GM23338 (cell line): ENCODE measurements at regions not wholly inside any gene's neighbourhood (a gene's known extent, or its start where the extent isn't known, plus 50 kb on each side); places are given as distances from the start of the nearest gene placed in this dataset.

ENCODE experiments used
- ATAC-seq: fragments of 200-7000 bp; cut with Tn5 transposase; 3 replicates; pipeline ENCODE4 v1.9.1; 2020
- DNase-seq: peaks from one replicate; pipeline ENCODE4 v3.0.0-alpha.2; 2015; ENCODE audit warnings: low spot score
- H2AFZ ChIP-seq: fragments of 200-600 bp; sonication (generic); 2 replicates; pipeline ENCODE4 v1.8.0; 2016; ENCODE audit warnings: antibody characterized with exemption, mild to moderate bottlenecking, moderate library complexity
- H3F3A ChIP-seq: fragments of 200-600 bp; sonication (generic); replicated peaks from 2 replicates; pipeline ENCODE4 v1.8.0; 2017; ENCODE audit warnings: antibody characterized with exemption, mixed run types, low read depth
- H3K27ac ChIP-seq: fragments of 200-600 bp; sonication (generic); 2 replicates; pipeline ENCODE4 v1.6.1; 2016; ENCODE audit warnings: low read depth
- H3K27me3 ChIP-seq: fragments of 200-600 bp; sonication (generic); 2 replicates; pipeline ENCODE4 v1.8.0; 2016; ENCODE audit warnings: mild to moderate bottlenecking, mixed run types, moderate library complexity; ENCODE audit not compliant: insufficient read depth
- H3K36me3 ChIP-seq: fragments of 200-600 bp; sonication (generic); 2 replicates; pipeline ENCODE4 v1.8.0; 2016; ENCODE audit warnings: mild to moderate bottlenecking; ENCODE audit not compliant: insufficient read depth
- H3K4me1 ChIP-seq: fragments of 200-600 bp; sonication (generic); 2 replicates; pipeline ENCODE4 v1.8.0; 2016; ENCODE audit warnings: mild to moderate bottlenecking, moderate library complexity; ENCODE audit not compliant: insufficient read depth
- H3K4me2 ChIP-seq: fragments of 200-600 bp; sonication (generic); 2 replicates; pipeline ENCODE4 v1.7.1; 2017; ENCODE audit warnings: mixed run types
- H3K4me3 ChIP-seq: fragments of 200-600 bp; sonication (generic); 2 replicates; pipeline ENCODE4 v1.6.1; 2016; ENCODE audit warnings: mixed run types
- H3K79me2 ChIP-seq: fragments of 200-600 bp; sonication (generic); replicated peaks from 2 replicates; pipeline ENCODE4 v1.8.0; 2017; ENCODE audit warnings: mild to moderate bottlenecking; ENCODE audit not compliant: insufficient read depth
- H3K9me2 ChIP-seq: fragments of 200-600 bp; sonication (generic); 2 replicates; pipeline ENCODE4 v1.8.0; 2017; ENCODE audit not compliant: insufficient read depth
- H4K20me1 ChIP-seq: fragments of 200-600 bp; sonication (generic); replicated peaks from 2 replicates; pipeline ENCODE4 v1.8.0; 2017; ENCODE audit warnings: mild to moderate bottlenecking; ENCODE audit not compliant: insufficient read depth
- H3K27ac Mint-ChIP-seq: 2 replicates; pipeline ENCODE4 v1.8.0; 2020; ENCODE audit warnings: inconsistent platforms, mild to moderate bottlenecking, moderate library complexity, mixed read lengths
- H3K27me3 Mint-ChIP-seq: 3 replicates; pipeline ENCODE4 v1.8.0; 2022; ENCODE audit warnings: low read depth, mild to moderate bottlenecking, moderate library complexity, mixed read lengths, inconsistent platforms; ENCODE audit not compliant: insufficient read depth, poor library complexity
- H3K36me3 Mint-ChIP-seq: 3 replicates; pipeline ENCODE4 v1.8.0; 2021; ENCODE audit warnings: low read depth, mild to moderate bottlenecking, inconsistent platforms, moderate library complexity, mixed read lengths
- H3K4me1 Mint-ChIP-seq: 3 replicates; pipeline ENCODE4 v1.8.0; 2020; ENCODE audit warnings: mild to moderate bottlenecking, inconsistent platforms, mixed read lengths
- H3K4me3 Mint-ChIP-seq: 3 replicates; pipeline ENCODE4 v1.8.0; 2021; ENCODE audit warnings: moderate library complexity, mild to moderate bottlenecking, inconsistent platforms, mixed read lengths
- H3K9me3 Mint-ChIP-seq: 3 replicates; pipeline ENCODE4 v1.8.0; 2020; ENCODE audit warnings: moderate library complexity, mild to moderate bottlenecking, inconsistent platforms, mixed read lengths
- CREB1 ChIP-seq: fragments of 250-450 bp; sonication (Bioruptor Pico); IDR thresholded peaks from 2 replicates; pipeline ENCODE4 v1.5.0; 2020; ENCODE audit warnings: low read depth, mild to moderate bottlenecking, moderate library complexity
- EZH2 ChIP-seq: fragments of 200-600 bp; sonication (generic); IDR thresholded peaks from one replicate; pipeline ENCODE4 v1.8.0; 2017; ENCODE audit warnings: antibody characterized with exemption, mild to moderate bottlenecking, low read depth; ENCODE audit not compliant: unreplicated experiment
- JUNB ChIP-seq: IDR thresholded peaks from one replicate; pipeline ENCODE4 v1.6.1; 2016; ENCODE audit warnings: antibody characterized with exemption; ENCODE audit not compliant: unreplicated experiment
- POLR2AphosphoS5 ChIP-seq: IDR thresholded peaks from 2 replicates; pipeline ENCODE4 v1.6.1; 2016; ENCODE audit warnings: antibody characterized with exemption, low read depth
- ZNF114 ChIP-seq: fragments of 250-450 bp; sonication (Bioruptor Pico); IDR thresholded peaks from 2 replicates; pipeline ENCODE4 v1.5.0; 2020; ENCODE audit warnings: mild to moderate bottlenecking, moderate library complexity
- ZNF331 ChIP-seq: fragments of 250-450 bp; sonication (Bioruptor Pico); IDR thresholded peaks from 2 replicates; pipeline ENCODE4 v1.5.0; 2020; ENCODE audit warnings: low read depth, mild to moderate bottlenecking, moderate library complexity
- TF ChIP-seq, protein P1 (sequence below): fragments of 250-450 bp; sonication (Bioruptor Pico); IDR thresholded peaks from 2 replicates; pipeline ENCODE4 v1.5.0; 2020; ENCODE audit warnings: mild to moderate bottlenecking, moderate library complexity

DNA sequence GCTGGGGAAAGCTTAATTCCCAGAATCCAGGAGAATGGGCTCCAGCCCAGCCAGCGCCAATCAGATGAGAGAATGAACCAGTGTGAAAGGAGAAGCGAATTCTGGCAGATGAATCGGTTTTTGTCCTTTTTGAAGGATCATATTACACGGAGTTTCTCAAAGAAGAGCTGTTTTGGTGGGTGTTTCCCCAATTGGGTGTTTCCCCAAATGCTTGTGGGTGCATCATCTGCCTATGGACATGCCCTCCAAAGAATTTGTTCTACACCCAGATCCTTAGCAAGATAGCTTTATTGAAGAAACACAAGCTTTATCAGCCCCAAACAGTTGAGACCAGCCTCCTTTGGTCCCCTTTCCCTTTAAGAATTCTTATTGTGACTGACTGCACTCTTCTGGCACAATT is 186.5 kb upstream of the GPR26 start (continued):
- TF ChIP-seq, protein P1, sequence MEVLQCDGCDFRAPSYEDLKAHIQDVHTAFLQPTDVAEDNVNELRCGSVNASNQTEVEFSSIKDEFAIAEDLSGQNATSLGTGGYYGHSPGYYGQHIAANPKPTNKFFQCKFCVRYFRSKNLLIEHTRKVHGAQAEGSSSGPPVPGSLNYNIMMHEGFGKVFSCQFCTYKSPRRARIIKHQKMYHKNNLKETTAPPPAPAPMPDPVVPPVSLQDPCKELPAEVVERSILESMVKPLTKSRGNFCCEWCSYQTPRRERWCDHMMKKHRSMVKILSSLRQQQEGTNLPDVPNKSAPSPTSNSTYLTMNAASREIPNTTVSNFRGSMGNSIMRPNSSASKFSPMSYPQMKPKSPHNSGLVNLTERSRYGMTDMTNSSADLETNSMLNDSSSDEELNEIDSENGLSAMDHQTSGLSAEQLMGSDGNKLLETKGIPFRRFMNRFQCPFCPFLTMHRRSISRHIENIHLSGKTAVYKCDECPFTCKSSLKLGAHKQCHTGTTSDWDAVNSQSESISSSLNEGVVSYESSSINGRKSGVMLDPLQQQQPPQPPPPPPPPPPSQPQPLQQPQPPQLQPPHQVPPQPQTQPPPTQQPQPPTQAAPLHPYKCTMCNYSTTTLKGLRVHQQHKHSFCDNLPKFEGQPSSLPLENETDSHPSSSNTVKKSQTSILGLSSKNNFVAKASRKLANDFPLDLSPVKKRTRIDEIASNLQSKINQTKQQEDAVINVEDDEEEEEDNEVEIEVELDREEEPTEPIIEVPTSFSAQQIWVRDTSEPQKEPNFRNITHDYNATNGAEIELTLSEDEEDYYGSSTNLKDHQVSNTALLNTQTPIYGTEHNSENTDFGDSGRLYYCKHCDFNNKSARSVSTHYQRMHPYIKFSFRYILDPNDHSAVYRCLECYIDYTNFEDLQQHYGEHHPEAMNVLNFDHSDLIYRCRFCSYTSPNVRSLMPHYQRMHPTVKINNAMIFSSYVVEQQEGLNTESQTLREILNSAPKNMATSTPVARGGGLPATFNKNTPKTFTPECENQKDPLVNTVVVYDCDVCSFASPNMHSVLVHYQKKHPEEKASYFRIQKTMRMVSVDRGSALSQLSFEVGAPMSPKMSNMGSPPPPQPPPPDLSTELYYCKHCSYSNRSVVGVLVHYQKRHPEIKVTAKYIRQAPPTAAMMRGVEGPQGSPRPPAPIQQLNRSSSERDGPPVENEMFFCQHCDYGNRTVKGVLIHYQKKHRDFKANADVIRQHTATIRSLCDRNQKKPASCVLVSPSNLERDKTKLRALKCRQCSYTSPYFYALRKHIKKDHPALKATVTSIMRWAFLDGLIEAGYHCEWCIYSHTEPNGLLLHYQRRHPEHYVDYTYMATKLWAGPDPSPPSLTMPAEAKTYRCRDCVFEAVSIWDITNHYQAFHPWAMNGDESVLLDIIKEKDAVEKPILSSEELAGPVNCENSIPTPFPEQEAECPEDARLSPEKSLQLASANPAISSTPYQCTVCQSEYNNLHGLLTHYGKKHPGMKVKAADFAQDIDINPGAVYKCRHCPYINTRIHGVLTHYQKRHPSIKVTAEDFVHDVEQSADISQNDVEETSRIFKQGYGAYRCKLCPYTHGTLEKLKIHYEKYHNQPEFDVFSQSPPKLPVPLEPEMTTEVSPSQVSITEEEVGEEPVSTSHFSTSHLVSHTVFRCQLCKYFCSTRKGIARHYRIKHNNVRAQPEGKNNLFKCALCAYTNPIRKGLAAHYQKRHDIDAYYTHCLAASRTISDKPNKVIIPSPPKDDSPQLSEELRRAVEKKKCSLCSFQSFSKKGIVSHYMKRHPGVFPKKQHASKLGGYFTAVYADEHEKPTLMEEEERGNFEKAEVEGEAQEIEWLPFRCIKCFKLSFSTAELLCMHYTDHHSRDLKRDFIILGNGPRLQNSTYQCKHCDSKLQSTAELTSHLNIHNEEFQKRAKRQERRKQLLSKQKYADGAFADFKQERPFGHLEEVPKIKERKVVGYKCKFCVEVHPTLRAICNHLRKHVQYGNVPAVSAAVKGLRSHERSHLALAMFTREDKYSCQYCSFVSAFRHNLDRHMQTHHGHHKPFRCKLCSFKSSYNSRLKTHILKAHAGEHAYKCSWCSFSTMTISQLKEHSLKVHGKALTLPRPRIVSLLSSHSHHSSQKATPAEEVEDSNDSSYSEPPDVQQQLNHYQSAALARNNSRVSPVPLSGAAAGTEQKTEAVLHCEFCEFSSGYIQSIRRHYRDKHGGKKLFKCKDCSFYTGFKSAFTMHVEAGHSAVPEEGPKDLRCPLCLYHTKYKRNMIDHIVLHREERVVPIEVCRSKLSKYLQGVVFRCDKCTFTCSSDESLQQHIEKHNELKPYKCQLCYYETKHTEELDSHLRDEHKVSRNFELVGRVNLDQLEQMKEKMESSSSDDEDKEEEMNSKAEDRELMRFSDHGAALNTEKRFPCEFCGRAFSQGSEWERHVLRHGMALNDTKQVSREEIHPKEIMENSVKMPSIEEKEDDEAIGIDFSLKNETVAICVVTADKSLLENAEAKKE: no peak
- no peak for TF ChIP-seq ZNF331
- no peak for TF ChIP-seq CREB1 (CRISPR knock-in tag)
- TF ChIP-seq EZH2: no peak
- no peak for TF ChIP-seq POLR2AphosphoS5
- no peak for TF ChIP-seq JUNB

DNA sequence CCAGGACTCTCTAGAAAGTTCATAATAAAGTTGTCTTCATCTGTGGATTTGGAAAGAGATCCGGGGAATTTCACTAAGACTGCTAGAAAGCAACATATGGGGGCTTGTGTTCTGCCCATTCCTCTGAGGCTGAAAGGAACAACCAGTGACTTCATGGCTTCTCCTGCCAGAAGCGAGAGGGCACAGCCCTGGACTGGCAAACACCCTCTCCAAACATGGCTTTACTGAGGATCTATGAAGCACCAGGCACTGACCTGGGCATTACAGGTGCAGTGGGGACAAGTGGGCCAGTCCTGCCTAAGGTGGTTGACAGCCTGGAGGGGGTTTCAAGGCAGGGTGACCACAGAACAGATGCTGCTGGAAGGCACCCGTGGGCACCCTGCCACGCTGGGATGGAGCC is 185.8 kb upstream of the GPR26 start:
- Histone ChIP-seq H3K27ac (no peak overlapping the region), H2AFZ (no peak overlapping the region), H3K9me2 (peaks cover 7% of the 10 kb centered on the region; the same call in 1 of the 2 replicates), H3K4me3 (no peak overlapping the region), H4K20me1 (no peaks in the 10 kb centered on the region), H3K36me3 (no peaks in the 10 kb centered on the region), H3K27me3 (no peaks in the 10 kb centered on the region), H3K4me1 (peaks cover 15% of the 10 kb centered on the region), H3K4me2 (no peak overlapping the region), H3K79me2 (no peaks in the 10 kb centered on the region), H3F3A (no peaks in the 10 kb centered on the region)
- no peak for ATAC-seq
- Mint-ChIP-seq H3K27ac (no peak overlapping the region), H3K27me3 (peaks cover 4% of the 10 kb centered on the region), H3K4me1 (peaks cover 30% of the 10 kb centered on the region), H3K4me3 (no peak overlapping the region), H3K36me3 (no peaks in the 10 kb centered on the region), H3K9me3 (no peaks in the 10 kb centered on the region; the same call in 2 of the 3 replicates)
- DNase-seq: no peak
- no peak for TF ChIP-seq ZNF114 (CRISPR knock-in tag)
